Ovary (tissue), 7 donors: ENCODE measurements at regions not wholly inside any gene's neighbourhood (a gene's known extent, or its start where the extent isn't known, plus 50 kb on each side); places are given as distances from the start of the nearest gene placed in this dataset.

Source experiments
- DNase-seq, 5 donors: peaks; one replicate each; pipeline ENCODE4 v3.0.0-alpha.2; 2019 to 2020
- H3K27ac ChIP-seq, 2 donors: fragments of 200-600 bp; one replicate each; pipeline versions ENCODE4 v1.5.1 to v1.8.0; 2019 to 2022
- H3K27me3 ChIP-seq: fragments of 200-600 bp; one replicate; pipeline ENCODE4 v1.8.0; 2022
- H3K36me3 ChIP-seq: fragments of 200-600 bp; sonication (generic); one replicate; pipeline ENCODE4 v1.5.1; 2019
- H3K4me1 ChIP-seq: one replicate; pipeline ENCODE4 v1.8.1; 2013; ENCODE audit warnings: mild to moderate bottlenecking, moderate library complexity; ENCODE audit not compliant: insufficient read depth
- H3K4me3 ChIP-seq: fragments of 200-600 bp; sonication (generic); one replicate; pipeline ENCODE4 v1.5.1; 2017
- H3K9me3 ChIP-seq, 2 donors: fragments of 200-600 bp in 1 of 2; sonication (generic) in 1 of 2; one replicate each; pipeline versions ENCODE4 v1.5.1 to v1.8.1; 2013 to 2019; ENCODE audit warnings: mild to moderate bottlenecking in 1 of 2, moderate library complexity in 1 of 2
- EP300 ChIP-seq: sonication (generic); formaldehyde crosslinking; IDR thresholded peaks from one replicate; pipeline ENCODE4 v1.6.1; 2017; ENCODE audit warnings: antibody characterized with exemption
- POLR2A ChIP-seq: fragments of 450-650 bp; IDR thresholded peaks from one replicate; pipeline ENCODE4 v1.6.1; 2017; ENCODE audit warnings: antibody characterized with exemption, mild to moderate bottlenecking, moderate library complexity
- WGBS, 3 donors: extraction: QIAGEN DNeasy Blood & Tissue Kit in 1 of 3; methylation state at CpG; one replicate each; pipeline versions ENCODE4 v1.1.5 to v1.1.7; 2013 to 2017; 5-methylcytosine and 5-hydroxymethylcytosine counted together
- intact Hi-C, 4 donors: fragments of 100-400 bp; cut with DNase I; formaldehyde crosslinking; loops; one replicate each; pipeline versions ENCODE4 v1.11.0 to v1.15.1; 2022 to 2023
- TF ChIP-seq, protein P1 (sequence below), 3 donors: fragments of 450-650 bp in 2 of 3; fragments of 200-600 bp in 1 of 3; IDR thresholded peaks; one replicate each; pipeline versions ENCODE4 v1.5.1 to v1.8.0; 2016 to 2022; ENCODE audit warnings: antibody characterized with exemption in 3 of 3, mild to moderate bottlenecking in 1 of 3
- donor health status: DM: no; HTN: no; CAD: no; lungs with moderate emphysema.
- donor health status: DM: no; HTN: no; CAD: no.
- donor health status: Bipolar disorder and iron deficiency.
- donor health status: DM: no; HTN: no; CAD: no.
- donor health status: DM: yes; HTN: yes; CAD: no.

DNA sequence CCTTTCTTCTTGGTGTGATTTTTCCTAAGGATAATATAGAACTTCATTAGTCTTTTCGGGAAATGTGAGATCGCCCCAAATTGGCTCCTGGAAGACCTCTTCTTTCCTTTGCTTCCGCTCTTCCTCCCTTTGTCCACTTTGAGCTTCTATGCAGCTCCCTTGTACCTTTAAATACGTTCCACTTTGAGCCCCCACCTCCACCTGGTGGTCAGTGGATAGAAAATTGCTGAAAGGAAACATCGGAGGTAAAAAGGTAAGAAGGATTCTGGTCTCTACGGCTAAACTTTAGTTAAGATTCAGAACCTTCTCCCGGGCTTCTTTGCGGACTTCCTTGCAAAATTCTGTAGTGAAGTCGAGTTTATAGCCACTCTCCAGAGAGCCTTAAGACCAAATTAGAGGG, 55.0 kb upstream of the TM9SF2 start:
- H3K36me3 ChIP-seq: no peaks in the 10 kb centered on the region
- no peaks in the 10 kb centered on the region for H3K27me3 ChIP-seq
- DNase-seq: no peak
- intact Hi-C loops: loop anchor here in 1 of 4 donors (10.0 kb wide), 2 partner anchors 59 to 159 kb away; partner anchors contain the start of genes CLYBL and TM9SF2
- no peak overlapping the region for H3K4me3 ChIP-seq
- no peaks in the 10 kb centered on the region for H3K9me3 ChIP-seq
- no peak for TF ChIP-seq POLR2A
- no peak for TF ChIP-seq EP300
- TF ChIP-seq, protein P1, sequence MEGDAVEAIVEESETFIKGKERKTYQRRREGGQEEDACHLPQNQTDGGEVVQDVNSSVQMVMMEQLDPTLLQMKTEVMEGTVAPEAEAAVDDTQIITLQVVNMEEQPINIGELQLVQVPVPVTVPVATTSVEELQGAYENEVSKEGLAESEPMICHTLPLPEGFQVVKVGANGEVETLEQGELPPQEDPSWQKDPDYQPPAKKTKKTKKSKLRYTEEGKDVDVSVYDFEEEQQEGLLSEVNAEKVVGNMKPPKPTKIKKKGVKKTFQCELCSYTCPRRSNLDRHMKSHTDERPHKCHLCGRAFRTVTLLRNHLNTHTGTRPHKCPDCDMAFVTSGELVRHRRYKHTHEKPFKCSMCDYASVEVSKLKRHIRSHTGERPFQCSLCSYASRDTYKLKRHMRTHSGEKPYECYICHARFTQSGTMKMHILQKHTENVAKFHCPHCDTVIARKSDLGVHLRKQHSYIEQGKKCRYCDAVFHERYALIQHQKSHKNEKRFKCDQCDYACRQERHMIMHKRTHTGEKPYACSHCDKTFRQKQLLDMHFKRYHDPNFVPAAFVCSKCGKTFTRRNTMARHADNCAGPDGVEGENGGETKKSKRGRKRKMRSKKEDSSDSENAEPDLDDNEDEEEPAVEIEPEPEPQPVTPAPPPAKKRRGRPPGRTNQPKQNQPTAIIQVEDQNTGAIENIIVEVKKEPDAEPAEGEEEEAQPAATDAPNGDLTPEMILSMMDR (IDR thresholded peaks at IDR 0.05): no peak
- H3K4me1 ChIP-seq: no peaks in the 10 kb centered on the region
- WGBS, 3 donors: 62 to 64% (median 63%) methylated on average over 9 of the region's 9 CpGs
- no peak overlapping the region for H3K27ac ChIP-seq

DNA sequence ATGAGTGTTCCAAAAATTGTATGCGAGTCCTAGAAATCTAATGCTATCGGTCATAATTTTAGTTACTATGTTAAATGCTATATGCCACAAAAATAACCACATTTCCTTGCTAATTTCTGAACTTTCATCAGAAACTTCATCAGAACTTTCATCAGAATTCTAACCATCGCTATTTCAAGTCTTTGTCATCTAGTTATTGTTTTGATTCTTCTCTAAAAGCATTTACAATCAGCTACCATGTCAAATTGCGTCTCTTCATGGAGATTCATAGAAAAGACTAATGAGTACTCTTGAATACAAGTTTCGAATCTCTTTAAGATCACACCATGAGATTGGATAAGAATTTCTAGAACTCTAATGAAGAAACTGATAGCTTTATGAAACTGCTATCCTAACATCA, 52.7 kb upstream of the TM9SF2 start:
- no peaks in the 10 kb centered on the region for H3K9me3 ChIP-seq
- intact Hi-C loops: loop anchor here in 1 of 4 donors (10.0 kb wide), 2 partner anchors 56 to 156 kb away; partner anchors contain the start of genes CLYBL and TM9SF2
- 94 to 96% (median 95%) methylated on average over 5 of the region's 5 CpGs for WGBS, 3 donors
- no peak for DNase-seq
- no peaks in the 10 kb centered on the region for H3K4me1 ChIP-seq
- H3K27me3 ChIP-seq: no peaks in the 10 kb centered on the region
- H3K27ac ChIP-seq: no peak overlapping the region
- H3K36me3 ChIP-seq: no peaks in the 10 kb centered on the region
- TF ChIP-seq EP300 (no peak), POLR2A (no peak)
- TF ChIP-seq, protein P1 (IDR thresholded peaks at IDR 0.05): no peak
- no peak overlapping the region for H3K4me3 ChIP-seq

DNA sequence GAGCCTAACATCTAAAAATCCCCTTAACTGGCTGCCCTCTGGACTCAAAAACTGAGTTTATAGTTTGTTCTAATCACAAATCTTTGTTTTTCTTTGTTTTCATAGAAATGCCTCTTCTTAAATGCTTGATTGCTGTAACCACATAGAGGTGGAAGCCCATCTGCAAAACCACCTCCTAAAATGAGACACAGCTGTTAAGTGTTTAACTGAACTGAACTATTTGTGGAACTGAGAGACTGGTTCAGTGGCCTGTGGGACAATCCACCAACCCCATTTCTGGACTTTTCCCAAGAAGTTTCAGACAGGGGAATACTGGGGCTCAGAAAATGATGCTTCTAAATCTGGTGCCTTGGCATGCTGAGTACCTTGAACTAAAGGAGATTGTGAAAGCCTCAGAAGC, 50.9 kb upstream of the TM9SF2 start:
- Histone ChIP-seq H3K4me1 (no peaks in the 10 kb centered on the region), H3K9me3 (no peaks in the 10 kb centered on the region), H3K27ac (no peak overlapping the region), H3K27me3 (no peaks in the 10 kb centered on the region), H3K4me3 (no peak overlapping the region), H3K36me3 (no peaks in the 10 kb centered on the region)
- TF ChIP-seq, protein P1 (IDR thresholded peaks at IDR 0.05): no peak
- TF ChIP-seq POLR2A (no peak), EP300 (no peak)
- DNase-seq: no peak
- intact Hi-C loops: no loop called here
